Stomach (tissue), 8 donors: ENCODE measurements at regions not wholly inside any gene's neighbourhood (a gene's known extent, or its start where the extent isn't known, plus 50 kb on each side); places are given as distances from the start of the nearest gene placed in this dataset.

Experiments
- DNase-seq, 2 donors: peaks; one replicate each; pipeline versions ENCODE4 v3.0.0 to v3.0.0-alpha.2; 2013 to 2019
- H3K27ac ChIP-seq, 5 donors: fragments of 200-600 bp in 4 of 5; sonication (generic) in 4 of 5; one replicate each; pipeline ENCODE4 v1.5.1; 2013 to 2019; ENCODE audit warnings: mild to moderate bottlenecking in 1 of 5, moderate library complexity in 1 of 5
- H3K27me3 ChIP-seq, 3 donors: fragments of 200-600 bp; sonication (generic); one replicate each; pipeline ENCODE4 v1.5.1; 2017 to 2019; ENCODE audit warnings: mixed run types in 1 of 3
- H3K36me3 ChIP-seq, 4 donors: fragments of 200-600 bp; sonication (generic); 1 replicate in 3 of 4; 2 replicates in 1 of 4; pipeline ENCODE4 v1.5.1; 2016 to 2019
- H3K4me1 ChIP-seq, 4 donors: fragments of 200-600 bp; sonication (generic); one replicate each; pipeline ENCODE4 v1.5.1; 2016 to 2019
- H3K4me3 ChIP-seq, 4 donors: fragments of 200-600 bp; sonication (generic) in 3 of 4; one replicate each; pipeline ENCODE4 v1.5.1; 2016 to 2019; ENCODE audit warnings: mild to moderate bottlenecking in 1 of 4
- H3K9me3 ChIP-seq, 4 donors: fragments of 200-600 bp; sonication (generic); one replicate each; pipeline ENCODE4 v1.5.1; 2016 to 2019
- EP300 ChIP-seq: sonication (generic); formaldehyde crosslinking; IDR thresholded peaks from one replicate; pipeline ENCODE4 v1.6.1; 2017; ENCODE audit warnings: antibody characterized with exemption
- POLR2A ChIP-seq, 4 donors: fragments of 450-650 bp; IDR thresholded peaks; one replicate each; pipeline ENCODE4 v1.6.1; 2016; ENCODE audit warnings: antibody characterized with exemption in 4 of 4, control low read depth in 2 of 4, mild to moderate bottlenecking in 1 of 4, moderate library complexity in 1 of 4
- POLR2AphosphoS5 ChIP-seq, 3 donors: sonication (generic); formaldehyde crosslinking; IDR thresholded peaks; one replicate each; pipeline ENCODE4 v1.6.1; 2016; ENCODE audit warnings: antibody characterized with exemption in 3 of 3
- WGBS, 5 donors: extraction: QIAGEN DNeasy Blood & Tissue Kit in 3 of 5; methylation state at CpG; one replicate each; pipeline versions ENCODE4 v1.1.5 to v1.1.7; 2013 to 2018; 5-methylcytosine and 5-hydroxymethylcytosine counted together
- intact Hi-C: fragments of 100-400 bp; cut with DNase I; formaldehyde crosslinking; loops from one replicate; pipeline ENCODE4 v1.15.1; 2023; ENCODE audit warnings: low total_unique reads
- TF ChIP-seq, protein P1 (sequence below), 7 experiments: fragments of 450-650 bp in 4 of 7; fragments of 200-600 bp in 3 of 7; sonication (generic) in 3 of 7; IDR thresholded peaks; one replicate each; pipeline ENCODE4 v1.5.1; 2016 to 2019; ENCODE audit warnings: antibody characterized with exemption in 7 of 7, control low read depth in 2 of 7, mild to moderate bottlenecking in 1 of 7
- donor health status: healthy with polysubstance abuse.
- donor health status: Bipolar disorder and iron deficiency.
- donor health status: healthy.

DNA sequence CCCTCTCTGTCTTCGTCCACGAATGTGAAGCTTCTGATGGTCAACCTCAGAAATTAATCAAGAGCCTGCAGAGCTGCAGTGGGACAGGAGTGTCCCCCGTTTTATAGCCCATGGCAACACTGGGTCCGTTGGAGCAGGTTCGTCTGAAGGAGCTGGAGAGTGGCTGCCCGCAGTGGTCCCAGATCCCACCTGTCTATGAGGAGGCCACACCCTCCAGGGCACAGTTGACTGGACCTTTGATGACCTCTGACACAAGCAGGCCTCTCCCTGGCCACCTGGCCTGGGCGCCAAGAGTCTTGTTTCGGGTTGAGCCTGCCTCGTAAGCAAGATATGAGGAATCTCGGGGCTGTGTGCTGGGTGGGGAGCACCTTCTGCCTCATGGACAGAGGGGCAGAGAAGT lies 100.7 kb upstream of the SFSWAP start:
- Histone ChIP-seq H3K27me3 (peaks cover 0 to 61% (median 5%) of the 10 kb centered on the region in 3 donors), H3K4me3 (no peak overlapping the region), H3K27ac (no peak overlapping the region), H3K4me1 (peaks cover 0 to 9% (median 0%) of the 10 kb centered on the region in 4 donors), H3K9me3 (no peaks in the 10 kb centered on the region), H3K36me3 (no peaks in the 10 kb centered on the region)
- no peak for DNase-seq
- TF ChIP-seq EP300 (no peak), POLR2A (IDR thresholded peaks at IDR 0.05) (no peak), POLR2AphosphoS5 (IDR thresholded peaks at IDR 0.05) (no peak)
- TF ChIP-seq, protein P1, sequence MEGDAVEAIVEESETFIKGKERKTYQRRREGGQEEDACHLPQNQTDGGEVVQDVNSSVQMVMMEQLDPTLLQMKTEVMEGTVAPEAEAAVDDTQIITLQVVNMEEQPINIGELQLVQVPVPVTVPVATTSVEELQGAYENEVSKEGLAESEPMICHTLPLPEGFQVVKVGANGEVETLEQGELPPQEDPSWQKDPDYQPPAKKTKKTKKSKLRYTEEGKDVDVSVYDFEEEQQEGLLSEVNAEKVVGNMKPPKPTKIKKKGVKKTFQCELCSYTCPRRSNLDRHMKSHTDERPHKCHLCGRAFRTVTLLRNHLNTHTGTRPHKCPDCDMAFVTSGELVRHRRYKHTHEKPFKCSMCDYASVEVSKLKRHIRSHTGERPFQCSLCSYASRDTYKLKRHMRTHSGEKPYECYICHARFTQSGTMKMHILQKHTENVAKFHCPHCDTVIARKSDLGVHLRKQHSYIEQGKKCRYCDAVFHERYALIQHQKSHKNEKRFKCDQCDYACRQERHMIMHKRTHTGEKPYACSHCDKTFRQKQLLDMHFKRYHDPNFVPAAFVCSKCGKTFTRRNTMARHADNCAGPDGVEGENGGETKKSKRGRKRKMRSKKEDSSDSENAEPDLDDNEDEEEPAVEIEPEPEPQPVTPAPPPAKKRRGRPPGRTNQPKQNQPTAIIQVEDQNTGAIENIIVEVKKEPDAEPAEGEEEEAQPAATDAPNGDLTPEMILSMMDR (IDR thresholded peaks at IDR 0.05): no peak
- 78 to 91% (median 84%) methylated on average over 10 of the region's 10 CpGs for WGBS, 5 donors
- intact Hi-C loops: no loop called here

DNA sequence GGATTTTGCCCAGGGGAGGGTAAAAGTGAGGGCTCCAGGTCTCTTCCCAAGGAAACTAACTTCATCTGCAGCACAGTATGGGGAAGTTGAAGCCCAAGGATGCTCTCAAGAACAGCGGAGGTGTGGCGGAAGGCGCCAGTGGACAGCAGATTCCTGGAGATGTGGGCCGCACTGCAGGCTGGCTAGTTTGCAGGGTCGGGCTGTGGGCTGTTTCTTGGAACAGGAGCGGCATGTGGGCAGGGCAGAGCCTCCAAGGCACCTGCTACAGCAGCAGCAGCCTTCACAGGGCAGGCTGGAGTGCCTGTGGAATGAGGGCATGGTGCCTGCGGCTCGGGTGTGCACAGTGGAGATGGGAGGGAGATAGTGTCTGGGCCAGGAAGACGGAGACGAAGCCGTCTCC lies 100.0 kb upstream of the SFSWAP start:
- H3K9me3 ChIP-seq: no peaks in the 10 kb centered on the region
- intact Hi-C loops: no loop called here
- DNase-seq: no peak
- no peaks in the 10 kb centered on the region for H3K36me3 ChIP-seq
- 73 to 85% (median 80%) methylated on average over 11 of the region's 11 CpGs for WGBS, 5 donors
- H3K27ac ChIP-seq: no peak overlapping the region
- TF ChIP-seq, protein P1 (IDR thresholded peaks at IDR 0.05): no peak
- TF ChIP-seq POLR2A (IDR thresholded peaks at IDR 0.05) (no peak), POLR2AphosphoS5 (IDR thresholded peaks at IDR 0.05) (no peak), EP300 (no peak)
- H3K27me3 ChIP-seq: peaks cover 0 to 59% (median 5%) of the 10 kb centered on the region in 3 donors
- H3K4me3 ChIP-seq: no peak overlapping the region
- peaks cover 0 to 9% (median 0%) of the 10 kb centered on the region in 4 donors for H3K4me1 ChIP-seq

DNA sequence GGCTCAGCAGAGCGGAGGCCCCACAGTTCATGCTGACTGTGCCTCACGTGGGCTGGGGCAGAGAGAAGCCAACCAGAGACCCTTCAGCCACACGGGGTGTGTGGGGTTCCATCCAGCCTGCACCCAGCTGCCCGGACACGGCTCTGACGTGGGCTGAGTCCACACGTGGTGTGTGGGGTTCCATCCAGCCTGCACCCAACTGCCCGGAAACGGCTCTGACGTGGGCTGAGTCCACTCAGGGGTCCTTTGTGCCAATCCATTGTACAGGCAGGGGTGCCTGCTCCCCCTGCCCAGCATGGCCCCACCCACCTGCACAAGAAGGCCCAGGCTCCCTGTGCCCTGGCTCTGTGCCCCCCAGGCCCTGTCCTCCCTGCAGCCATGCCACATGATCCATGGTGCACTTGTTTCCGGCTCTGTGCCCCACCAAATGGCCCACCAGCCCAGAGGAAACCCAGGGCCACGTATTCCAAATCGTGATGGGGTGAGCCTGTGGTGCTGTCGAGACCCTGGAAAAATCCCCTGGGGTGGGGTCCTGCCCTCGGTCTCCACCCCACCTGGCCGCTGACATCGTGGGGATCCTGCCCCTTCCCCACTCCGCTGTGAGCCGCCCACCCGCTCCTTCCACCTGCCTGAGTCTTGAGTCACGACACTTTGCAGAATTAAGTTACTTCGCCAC lies 99.3 kb upstream of the SFSWAP start:
- intact Hi-C loops: no loop called here
- Histone ChIP-seq H3K4me3 (no peak overlapping the region), H3K4me1 (peaks cover 0 to 9% (median 0%) of the 10 kb centered on the region in 4 donors), H3K36me3 (no peaks in the 10 kb centered on the region), H3K9me3 (no peaks in the 10 kb centered on the region), H3K27me3 (peaks cover 0 to 55% (median 5%) of the 10 kb centered on the region in 3 donors), H3K27ac (no peak overlapping the region)
- no peak for TF ChIP-seq POLR2A (IDR thresholded peaks at IDR 0.05)
- no peak for TF ChIP-seq POLR2AphosphoS5 (IDR thresholded peaks at IDR 0.05)
- no peak for DNase-seq
- 83 to 89% (median 86%) methylated on average over 10 to 22 of the region's 22 CpGs for WGBS, 5 donors

DNA sequence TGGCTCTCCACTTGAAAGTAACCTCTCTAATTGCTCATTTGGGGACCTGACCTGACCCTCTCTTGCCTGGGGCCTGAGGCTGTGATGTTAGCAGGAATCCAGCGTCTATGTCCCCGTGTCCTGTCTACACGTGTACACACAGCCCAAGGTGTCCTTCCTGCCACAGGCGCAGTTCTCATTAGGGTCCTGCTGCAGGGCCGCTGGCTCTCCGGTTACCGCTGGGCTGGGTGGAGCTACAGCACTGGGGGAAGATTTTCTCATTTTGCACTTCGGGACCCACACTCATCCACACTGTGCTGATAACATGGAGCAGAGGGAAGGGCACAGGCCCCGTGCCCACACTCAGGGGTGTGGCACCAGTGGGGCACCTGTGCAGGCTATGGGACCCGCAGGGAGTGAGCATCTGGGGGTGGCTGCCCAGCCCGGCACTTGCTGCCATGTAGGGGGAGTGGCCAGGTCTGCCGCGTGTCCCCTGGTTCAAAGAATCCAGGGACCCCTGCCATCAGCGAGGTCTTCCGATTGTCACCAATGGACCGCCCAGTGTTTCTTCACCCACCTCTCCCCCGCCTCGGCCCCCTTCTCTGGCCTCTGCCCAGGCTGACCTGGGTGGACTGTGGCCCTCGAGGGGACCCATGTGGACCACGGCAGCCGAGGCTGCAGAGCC lies 98.7 kb upstream of the SFSWAP start:
- no peak overlapping the region for H3K27ac ChIP-seq
- no peaks in the 10 kb centered on the region for H3K9me3 ChIP-seq
- intact Hi-C loops: no loop called here
- 82 to 87% (median 83%) methylated on average over 11 to 21 of the region's 21 CpGs for WGBS, 5 donors
- H3K36me3 ChIP-seq: no peaks in the 10 kb centered on the region
- no peak for DNase-seq
- TF ChIP-seq POLR2AphosphoS5 (IDR thresholded peaks at IDR 0.05) (no peak), POLR2A (IDR thresholded peaks at IDR 0.05) (no peak), EP300 (no peak)
- TF ChIP-seq, protein P1 (IDR thresholded peaks at IDR 0.05): no peak
- H3K4me3 ChIP-seq: no peak overlapping the region
- H3K27me3 ChIP-seq: peaks cover 0 to 61% (median 9%) of the 10 kb centered on the region in 3 donors
- peaks cover 0 to 9% (median 0%) of the 10 kb centered on the region in 4 donors for H3K4me1 ChIP-seq
